HK-2 (cell line): ENCODE measurements at regions not wholly inside any gene's neighbourhood (a gene's known extent, or its start where the extent isn't known, plus 50 kb on each side); places are given as distances from the start of the nearest gene placed in this dataset.
A peak's percentile ranks its signal among the peaks of the same experiment; 100 is the strongest.
"Not testable (repeated sequence)": the region's sequence is repeated elsewhere in the genome, so short reads cannot be mapped to it uniquely, and the experiment has no call there.

Experiments
- DNase-seq: peaks from one replicate; pipeline ENCODE4 v3.0.0-alpha.2; 2018; ENCODE audit not compliant: unreplicated experiment

DNA sequence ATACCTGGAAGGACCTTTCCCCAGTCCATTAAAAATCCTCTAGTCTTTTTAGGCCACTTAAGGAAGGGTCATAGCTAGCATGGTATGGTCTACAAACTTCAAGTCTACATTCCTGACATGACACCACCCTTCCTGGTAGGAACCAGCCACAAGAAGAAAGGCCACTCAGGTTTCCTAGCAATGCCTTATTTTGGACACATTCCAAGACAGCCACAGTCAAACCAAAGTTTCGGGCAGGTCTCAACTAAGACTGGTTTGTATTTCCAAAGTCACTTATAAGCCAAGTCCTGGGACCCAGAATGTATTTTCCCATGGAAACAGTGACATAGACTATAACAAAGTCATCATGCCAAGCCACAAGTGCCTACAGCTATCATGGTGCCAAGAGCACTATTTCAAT lies 50.6 kb upstream of the SLC44A3 start:
- no peak for DNase-seq

DNA sequence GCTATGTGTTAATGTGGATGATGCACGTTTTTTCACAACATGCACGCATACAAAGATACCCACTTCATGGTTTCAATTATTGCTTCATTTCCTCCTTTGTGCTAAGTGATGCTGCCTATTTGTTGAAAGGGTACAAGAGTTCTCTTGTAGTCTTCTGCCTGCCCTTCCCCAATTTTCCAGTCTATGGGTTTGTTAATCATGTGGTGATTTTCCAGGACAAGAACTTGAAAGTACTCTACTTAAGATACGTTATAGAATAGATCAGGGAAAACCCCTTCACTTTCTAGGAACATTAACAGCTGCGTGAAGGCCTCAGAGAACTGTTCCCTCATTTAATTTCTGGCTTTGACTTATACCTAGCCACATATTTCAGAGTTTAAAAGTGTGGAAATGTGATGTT lies 52.1 kb upstream of the SLC44A3 start:
- DNase-seq: no peak

DNA sequence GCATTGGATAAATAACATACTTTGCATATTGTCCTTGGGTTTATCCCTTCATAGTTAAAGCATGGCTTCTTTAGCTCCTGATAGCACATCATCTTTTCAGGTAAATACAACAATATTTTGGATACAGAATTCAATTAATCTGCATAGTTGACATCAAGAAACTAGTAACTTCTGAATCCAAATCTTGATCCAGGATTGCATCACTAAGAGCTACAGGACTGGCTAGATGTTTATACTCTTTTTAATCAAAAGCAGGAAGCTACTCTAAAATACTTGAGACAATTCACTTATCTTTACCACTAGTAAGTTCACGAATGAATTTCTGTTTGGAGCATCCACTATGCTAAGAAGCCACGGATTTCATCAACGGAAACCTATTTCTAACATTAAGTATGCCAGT lies 54.2 kb upstream of the SLC44A3 start:
- no peak for DNase-seq

DNA sequence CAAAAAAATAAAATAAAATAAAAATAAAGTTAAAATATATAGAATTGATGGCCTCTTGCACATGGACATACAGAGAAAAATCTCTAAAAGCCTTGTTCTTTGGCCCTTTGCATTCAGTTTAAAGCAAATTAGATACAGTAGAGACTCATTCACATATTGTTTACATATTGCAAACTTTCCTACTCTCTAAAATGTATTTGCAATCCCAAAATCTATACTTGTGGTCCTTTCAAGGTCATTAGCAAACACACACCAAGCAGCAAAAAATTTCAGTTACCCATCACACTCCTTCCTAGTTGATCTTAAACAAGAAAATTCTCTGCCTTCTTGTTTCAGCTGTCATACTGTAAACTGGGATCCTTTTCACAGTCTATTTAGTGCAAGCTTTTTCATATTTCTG lies 61.0 kb upstream of the SLC44A3 start:
- no peak for DNase-seq

DNA sequence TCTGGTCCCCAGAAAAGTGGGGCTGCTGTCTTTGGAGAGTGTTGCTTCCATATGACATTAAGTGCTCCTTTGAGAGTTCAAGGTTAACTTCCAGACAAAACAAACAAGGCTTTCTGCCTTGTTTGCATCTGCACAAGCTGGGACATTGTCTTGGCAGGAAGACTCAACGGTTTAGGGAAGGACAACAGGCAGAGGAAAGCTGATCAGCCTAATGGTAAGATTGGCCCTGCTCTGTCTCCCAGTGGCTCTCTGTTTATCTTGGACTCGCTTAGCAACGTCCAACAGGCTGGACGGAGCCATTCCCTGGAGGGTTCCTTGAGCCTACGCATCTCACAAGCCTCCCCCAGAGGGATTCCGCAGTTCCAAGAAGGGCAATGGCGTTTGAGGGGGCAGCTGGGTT lies 62.2 kb upstream of the SLC44A3 start:
- DNase-seq: no peak

DNA sequence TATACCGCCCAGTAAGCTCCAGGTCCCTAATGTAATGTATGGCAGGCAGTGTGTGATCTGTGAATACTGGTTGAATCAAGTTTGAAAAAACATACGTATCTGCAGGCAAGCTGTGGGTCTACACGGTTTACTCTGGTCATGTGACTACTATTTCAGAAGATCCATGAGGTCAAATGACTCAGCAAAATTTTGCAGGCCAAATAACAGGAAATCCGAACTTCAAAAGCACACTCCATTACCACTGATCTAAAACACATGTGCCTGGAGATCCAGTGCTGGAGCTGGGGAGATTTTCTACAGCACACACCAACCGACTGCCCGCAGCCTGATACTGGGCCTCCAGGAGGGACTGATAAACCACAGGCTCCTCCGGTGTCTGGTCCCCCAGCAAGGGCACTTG lies 64.5 kb upstream of the SLC44A3 start:
- no peak for DNase-seq

DNA sequence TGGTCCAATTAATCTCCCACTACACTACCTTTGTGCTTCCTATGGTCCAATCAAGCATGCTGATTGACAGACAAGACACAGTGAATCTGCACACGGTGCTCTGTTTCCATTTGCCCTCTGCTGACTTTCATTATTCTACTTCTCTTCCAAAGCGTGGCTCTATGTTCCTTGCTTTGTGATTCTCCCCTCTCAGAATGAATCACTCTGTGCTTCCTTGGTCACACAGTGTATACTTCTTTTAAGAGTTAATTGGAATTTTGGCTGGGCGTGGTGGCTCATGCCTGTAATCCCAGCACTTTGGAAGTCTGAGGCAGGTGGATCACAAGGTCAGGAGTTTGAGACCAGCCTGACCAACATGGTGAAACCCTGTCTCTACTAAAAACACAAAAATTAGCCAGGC lies 65.1 kb upstream of the SLC44A3 start:
- DNase-seq: not testable (repeated sequence)

DNA sequence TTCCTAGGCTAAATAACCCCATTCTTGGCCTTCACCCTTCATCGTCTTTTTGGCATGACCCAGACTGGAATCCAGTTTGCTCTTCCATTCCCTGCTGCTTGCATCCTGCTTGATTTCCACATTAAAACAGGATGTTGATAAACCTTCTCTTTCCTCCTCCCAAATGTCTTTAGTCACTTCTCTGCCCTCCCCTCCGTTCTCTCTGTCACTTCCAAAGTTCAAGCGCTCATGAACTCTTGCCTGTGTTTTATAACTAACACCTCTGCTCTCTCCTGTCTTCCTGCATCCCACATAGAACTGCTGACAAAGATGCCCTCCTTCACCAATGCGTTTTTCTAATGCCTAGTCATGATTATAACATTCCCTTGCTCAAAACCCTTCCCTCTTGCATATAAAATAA lies 65.6 kb upstream of the SLC44A3 start:
- DNase-seq: no peak

DNA sequence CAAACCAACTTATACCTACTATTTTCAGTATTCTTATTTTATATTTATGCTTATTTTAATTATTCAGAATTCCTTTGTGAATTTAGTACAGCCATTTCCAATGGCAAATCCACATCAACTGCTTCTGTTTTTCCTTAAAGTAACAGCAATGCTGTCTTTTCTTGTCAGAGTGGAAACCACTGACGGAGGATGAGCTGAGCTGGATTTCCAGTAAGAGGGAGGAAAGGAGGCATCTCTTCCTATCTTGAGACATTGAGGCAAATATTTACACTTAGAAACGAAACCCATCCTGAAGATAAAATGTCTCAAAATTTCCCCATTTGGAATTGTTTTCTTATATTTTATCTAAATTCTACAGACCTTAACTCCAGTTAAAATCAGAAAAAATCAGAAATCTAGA lies 66.1 kb upstream of the SLC44A3 start:
- no peak for DNase-seq

DNA sequence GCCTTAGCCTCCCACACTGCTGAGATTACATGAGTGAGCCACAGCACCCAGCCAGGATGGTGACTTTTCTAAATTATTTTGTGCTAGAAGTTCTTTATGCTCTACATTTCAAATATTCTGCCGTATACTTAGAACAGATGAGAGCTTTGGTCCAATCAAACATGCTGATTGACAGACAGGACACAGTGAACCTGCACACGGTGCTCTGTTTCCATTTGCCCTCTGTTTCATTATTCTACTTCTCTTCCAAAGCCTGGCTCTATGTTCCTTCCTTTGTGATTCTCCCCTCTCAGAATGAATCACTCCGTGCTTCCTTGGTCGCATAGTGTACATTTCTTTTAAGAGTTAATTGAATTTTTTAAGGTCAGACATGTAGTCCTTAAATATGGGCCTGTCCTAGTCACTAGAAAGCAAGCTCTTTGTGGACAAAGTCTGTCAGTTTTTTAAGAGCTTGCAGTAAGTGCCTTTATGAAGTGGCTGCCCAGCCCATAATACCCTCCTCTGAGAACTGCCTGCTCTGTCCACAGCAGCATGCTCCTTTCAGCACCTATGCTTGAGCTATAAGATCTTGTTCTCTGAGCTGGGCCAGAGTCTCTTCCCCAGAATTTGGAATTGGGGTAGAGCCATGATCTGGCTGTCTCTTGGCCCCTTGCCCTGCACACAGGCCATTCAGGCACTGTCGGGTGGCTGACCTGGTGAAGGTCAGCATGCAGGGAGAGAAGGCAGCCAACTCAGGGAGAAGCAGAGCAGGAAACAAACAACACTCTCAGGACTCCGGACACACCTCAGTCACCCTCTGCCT lies 66.8 kb upstream of the SLC44A3 start:
- no peak for DNase-seq

DNA sequence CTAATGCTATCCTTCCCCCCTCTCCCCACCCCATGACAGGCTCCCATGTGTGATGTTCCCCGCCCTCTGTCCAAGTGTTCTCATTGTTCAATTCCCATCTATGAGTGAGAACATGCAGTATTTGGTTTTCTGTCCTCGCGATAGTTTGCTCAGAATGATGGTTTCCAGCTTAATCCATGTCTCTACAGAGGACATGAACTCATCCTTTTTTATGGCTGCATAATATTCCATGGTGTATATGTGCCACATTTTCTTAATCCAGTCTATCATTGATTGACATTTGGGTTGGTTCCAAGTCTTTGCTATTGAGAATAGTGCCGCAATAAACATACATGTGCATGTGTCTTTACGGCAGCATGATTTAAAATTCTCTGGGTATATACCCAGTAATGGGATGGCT lies 68.7 kb upstream of the SLC44A3 start:
- not testable (repeated sequence) for DNase-seq

DNA sequence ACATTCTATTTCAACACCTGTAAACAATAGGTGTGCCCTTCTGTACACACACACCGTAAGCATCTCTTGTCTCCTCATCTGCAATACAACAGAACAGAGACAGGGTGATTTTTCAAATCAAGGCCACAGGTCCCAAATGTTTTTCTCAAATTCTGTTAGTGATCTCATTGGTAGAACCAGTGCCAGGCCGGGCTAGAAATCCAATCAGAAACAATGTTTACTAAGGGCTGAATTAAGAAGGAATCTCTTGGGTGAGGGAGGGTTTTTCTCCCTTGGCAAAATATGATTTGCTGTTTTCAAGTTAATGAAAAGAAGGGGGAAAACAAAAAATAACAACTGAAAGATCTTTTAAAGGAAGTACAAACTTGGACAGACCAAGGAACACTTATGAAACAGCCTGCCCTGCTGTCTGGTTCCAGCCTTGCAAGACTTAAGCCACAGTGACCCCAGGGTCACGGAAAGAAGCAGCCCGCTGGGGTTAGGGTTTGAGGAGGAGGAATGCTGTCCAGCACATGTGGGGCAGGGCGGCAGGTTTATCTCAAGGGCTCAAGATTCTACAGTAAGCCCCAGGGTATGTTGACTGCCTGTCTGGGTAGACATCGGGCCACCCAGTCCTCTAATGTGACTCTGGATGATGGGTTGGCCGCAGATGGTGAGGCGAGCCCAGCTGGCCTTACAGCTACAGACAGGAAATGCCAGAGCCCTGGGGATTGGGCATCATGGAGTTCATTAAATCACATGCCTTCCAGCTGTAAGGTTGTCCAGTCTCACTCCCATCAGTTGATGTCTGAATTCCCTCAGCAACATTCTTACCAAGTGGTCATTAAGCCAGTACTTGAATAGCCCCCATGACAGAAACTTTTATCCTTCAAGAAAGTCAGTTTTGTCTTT lies 73.3 kb upstream of the SLC44A3 start:
- no peak for DNase-seq

DNA sequence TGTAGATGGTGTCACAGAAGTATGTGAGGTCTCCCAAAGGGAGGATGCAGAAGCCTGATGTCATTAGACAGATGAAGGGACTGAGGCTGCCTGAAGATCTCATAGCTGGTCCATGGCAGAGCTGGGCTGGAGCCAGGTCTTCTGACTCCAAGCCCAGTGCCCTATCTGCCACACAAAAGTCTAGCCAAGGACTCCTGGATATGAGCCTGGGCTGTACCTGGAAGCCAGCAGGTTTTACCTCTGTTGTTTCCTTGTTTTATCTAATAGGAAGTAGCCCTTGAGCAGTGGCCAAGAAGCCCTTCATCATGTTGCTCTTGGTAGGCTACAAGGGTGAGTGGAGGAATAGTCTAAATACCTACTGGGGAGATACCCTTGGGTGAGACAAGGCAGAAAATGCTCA lies 74.4 kb upstream of the SLC44A3 start:
- DNase-seq: no peak

DNA sequence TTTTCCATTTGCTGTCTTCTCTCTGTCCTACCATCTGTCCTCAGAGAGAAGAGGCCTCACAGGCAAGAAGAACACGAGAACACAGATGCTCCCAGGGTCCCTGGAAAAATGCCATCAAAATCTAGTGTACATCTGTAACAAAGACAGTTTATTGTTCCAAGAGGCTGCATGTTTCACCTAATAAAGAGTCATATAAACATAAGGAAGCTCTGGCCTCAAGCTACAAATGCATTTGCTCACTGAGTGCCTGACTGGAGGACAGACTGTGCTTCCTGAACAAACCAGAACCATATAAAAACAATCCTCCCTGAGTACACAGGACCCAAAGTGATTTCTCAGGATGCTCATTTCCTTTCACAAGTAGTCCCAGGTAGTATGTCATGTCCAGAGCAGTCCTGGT lies 76.3 kb upstream of the SLC44A3 start:
- no peak for DNase-seq

DNA sequence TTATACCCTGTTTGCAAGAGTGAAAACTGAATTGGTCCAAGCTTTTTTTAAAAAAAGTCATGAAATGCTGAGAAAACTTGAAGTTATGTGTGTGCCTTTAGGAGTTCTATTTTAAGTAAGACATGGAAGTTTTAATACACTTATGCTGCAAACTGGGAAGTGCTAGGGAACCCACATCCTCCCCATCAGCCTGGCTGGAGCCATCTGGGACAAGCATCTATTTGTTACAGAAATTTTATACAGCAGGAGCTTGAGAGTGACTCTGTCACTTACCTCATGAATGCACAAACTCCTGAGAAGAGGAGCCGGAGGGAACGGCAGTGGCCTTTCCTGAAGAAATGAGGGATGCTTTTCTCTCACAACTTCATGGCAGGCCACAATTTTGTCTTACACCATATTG lies 78.2 kb upstream of the SLC44A3 start:
- no peak for DNase-seq

DNA sequence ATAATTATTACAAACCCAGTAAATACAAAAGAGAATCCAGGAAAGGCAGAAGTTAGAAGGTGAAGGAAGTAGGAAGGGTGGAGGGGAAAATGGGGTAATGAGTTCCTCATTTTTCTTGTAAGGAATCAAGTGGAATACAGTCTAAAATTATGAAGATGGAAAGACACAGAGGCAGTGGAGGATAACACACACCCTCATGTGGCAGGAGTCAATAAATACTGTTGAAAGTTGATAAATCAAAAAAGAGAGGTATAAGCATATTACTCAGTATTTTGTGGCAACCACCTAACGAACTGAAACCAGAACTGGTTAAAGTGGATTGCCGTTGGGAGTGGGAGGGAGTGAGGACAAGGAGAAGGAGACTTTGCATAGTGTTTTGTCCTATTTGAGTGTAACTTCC lies 78.6 kb upstream of the SLC44A3 start:
- no peak for DNase-seq

DNA sequence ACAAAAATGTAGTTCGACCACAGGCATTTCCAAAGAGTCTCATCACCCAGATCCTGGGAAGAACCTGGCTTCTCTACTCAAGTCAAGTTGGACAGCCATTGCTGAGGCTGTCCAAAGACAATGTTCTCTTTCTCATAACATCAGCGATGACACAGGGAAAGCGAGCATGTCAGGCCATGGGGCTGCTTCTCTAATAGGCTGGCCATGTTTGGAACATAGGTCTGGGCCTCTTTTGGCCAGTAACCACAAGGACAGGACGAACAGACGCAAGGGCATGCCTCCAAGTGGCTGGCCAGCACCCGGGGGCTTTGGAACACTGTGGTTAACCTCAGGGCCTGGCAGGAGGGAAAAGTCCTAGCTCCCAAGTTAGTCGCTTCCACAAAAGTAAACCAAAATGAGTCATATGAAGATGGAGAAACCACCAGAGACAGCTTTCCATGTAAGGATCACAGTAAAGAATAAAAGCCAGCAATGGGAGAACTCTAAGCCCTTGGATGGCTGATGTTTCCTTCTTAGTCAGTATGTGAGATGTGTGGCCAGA lies 80.6 kb upstream of the SLC44A3 start:
- DNase-seq: peak; percentile 89

DNA sequence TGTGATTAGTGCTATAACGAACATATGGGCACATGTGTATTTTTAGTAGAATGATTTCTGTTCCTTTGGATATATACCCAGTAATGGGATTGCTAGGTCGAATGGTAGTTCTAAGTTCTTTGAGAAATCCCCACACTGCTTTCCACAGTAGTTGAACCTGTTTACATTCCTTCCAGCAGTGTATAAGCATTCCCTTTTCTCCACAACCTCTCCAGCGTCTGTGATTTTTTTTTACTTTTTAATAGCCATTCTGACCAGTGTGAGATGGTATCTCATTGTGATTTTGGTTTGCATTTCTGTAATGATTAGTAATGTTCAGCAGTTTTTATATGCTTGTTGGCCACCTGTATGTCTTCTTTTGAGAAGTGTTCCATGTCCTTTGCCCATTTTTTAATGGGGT lies 81.8 kb upstream of the SLC44A3 start:
- DNase-seq: no peak

DNA sequence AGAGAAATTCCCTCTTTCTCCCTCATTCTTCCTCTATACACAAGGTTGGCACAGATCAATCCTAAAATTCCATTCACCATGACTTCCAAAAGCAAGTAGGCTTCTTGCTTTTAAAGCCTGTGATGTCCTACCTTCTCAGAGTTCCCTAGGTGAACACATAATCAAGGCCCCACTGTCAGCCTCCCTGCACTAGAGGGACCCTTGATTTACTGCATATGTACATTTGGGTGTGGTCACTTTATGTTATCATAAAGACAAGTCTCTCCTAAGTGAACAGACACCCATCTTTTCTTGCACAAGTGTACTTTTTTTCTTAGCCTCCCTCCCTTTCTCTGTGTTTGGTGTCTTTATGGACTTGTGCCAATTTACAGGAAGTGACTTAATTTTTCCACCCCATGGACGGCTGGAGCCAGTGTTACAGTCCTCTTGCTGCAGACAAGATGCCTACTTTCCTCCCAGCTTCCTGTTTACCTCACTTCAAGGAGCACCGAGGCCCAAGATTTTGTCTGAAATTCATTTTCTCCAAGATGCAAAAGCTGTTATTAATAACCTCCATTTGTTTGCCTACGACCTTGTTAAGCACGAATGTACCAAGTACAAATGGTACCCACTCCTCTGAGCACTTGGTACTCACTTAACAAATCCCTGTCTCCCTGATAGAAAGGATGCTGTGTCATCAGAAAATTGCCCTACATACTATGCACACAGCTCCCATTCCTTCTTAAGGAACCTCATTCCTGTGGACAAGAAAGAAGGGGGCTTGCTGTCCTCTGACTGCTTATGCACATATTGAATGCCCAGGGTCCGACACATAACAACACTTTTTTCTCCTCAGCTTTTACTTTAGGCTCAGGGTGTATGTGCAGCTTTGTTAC lies 82.8 kb upstream of the SLC44A3 start:
- no peak for DNase-seq

DNA sequence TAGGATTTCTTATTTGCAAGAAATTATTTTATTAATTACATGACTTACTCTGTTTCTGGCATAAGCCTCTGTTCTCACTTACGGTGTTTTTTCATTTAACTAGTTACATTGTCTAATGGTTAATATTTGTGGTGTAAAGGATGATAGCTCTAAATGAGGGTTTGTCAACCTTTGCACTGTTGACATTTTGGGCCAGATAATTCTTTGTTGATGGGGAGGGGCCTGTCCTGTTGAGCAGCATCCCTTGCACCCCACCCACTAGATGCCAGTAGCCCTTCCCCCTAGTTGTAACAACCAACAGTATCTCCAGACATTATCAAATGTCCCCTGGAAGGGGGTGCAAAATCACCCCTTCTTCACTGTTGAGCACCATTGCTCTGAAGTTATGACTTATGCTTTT lies 83.6 kb upstream of the SLC44A3 start:
- DNase-seq: no peak

DNA sequence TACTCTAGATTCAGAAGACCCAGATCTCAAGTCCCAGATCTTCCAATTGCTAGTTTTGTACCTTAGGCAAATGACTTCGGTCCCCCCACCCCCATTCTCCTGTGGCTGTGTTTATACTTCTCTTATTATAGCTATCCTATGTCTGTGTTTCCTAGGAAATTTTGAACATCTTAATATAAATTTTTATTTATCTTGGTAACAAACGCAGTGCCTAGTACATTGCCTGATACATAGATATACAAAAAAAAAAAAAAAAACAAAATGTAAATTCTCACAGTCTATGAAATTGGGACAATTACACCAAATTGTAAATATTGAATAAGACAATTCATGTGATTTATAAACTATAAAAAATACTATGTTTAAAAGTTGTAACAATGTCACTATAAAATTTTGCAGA lies 84.1 kb upstream of the SLC44A3 start:
- DNase-seq: no peak
